DOHH2 (cell line): ENCODE measurements at regions not wholly inside any gene's neighbourhood (a gene's known extent, or its start where the extent isn't known, plus 50 kb on each side); places are given as distances from the start of the nearest gene placed in this dataset.

Experiments used
- H3F3A ChIP-seq: fragments of 200-600 bp; sonication (generic), shearing (Covaris generic); 2 replicates; pipeline ENCODE4 v1.6.0; 2016; ENCODE audit warnings: antibody characterized with exemption, mild to moderate bottlenecking; ENCODE audit not compliant: control insufficient read depth, insufficient read depth
- H3K27ac ChIP-seq: fragments of 200-600 bp; sonication (generic); 2 replicates; pipeline ENCODE4 v1.5.1; 2014; ENCODE audit warnings: low read depth, mild to moderate bottlenecking, low read length, moderate library complexity
- H3K27me3 ChIP-seq: fragments of 200-600 bp; sonication (generic); 2 replicates; pipeline ENCODE4 v1.6.1; 2014; ENCODE audit warnings: mild to moderate bottlenecking, low read length, mixed read lengths; ENCODE audit not compliant: control insufficient read depth
- H3K36me3 ChIP-seq: fragments of 200-600 bp; sonication (generic); 2 replicates; pipeline ENCODE4 v1.6.1; 2014; ENCODE audit warnings: mild to moderate bottlenecking, low read length, moderate library complexity, mixed read lengths; ENCODE audit not compliant: control insufficient read depth
- H3K4me1 ChIP-seq: fragments of 200-600 bp; sonication (generic); 2 replicates; pipeline ENCODE4 v1.6.1; 2014; ENCODE audit warnings: mild to moderate bottlenecking, low read length, mixed read lengths; ENCODE audit not compliant: control insufficient read depth
- H3K4me2 ChIP-seq: fragments of 200-600 bp; sonication (generic); 2 replicates; pipeline ENCODE4 v1.6.0; 2014; ENCODE audit warnings: mild to moderate bottlenecking, low read length, moderate library complexity
- H3K4me3 ChIP-seq: fragments of 200-600 bp; sonication (generic); 2 replicates; pipeline ENCODE4 v1.5.1; 2014; ENCODE audit warnings: mild to moderate bottlenecking, low read length, mixed read lengths
- H3K79me2 ChIP-seq: fragments of 200-600 bp; sonication (generic); 2 replicates; pipeline ENCODE4 v1.6.1; 2014; ENCODE audit warnings: mild to moderate bottlenecking, low read length, mixed read lengths; ENCODE audit not compliant: control insufficient read depth
- H3K9me2 ChIP-seq: fragments of 200-600 bp; sonication (generic); replicated peaks from 2 replicates; pipeline ENCODE4 v1.6.1; 2014; ENCODE audit warnings: mild to moderate bottlenecking, low read length, mixed read lengths; ENCODE audit not compliant: control insufficient read depth
- H3K9me3 ChIP-seq: fragments of 200-600 bp; sonication (generic); 2 replicates; pipeline ENCODE4 v1.6.1; 2014; ENCODE audit warnings: antibody characterized with exemption, low read length, mixed read lengths; ENCODE audit not compliant: control insufficient read depth, insufficient read depth
- H4K20me1 ChIP-seq: fragments of 200-600 bp; sonication (generic); 2 replicates; pipeline ENCODE4 v1.6.0; 2014; ENCODE audit warnings: low read depth, mild to moderate bottlenecking, antibody characterized with exemption, low read length, moderate library complexity; ENCODE audit not compliant: control insufficient read depth, insufficient read depth
- EZH2phosphoT487 ChIP-seq: fragments of 200-600 bp; sonication (generic); IDR thresholded peaks from 2 replicates; pipeline ENCODE4 v1.6.1; 2017; ENCODE audit warnings: borderline replicate concordance, mild to moderate bottlenecking, antibody characterized with exemption, low read length, moderate library complexity, mixed read lengths
- TF ChIP-seq, protein P1 (sequence below): fragments of 200-600 bp; sonication (generic); IDR thresholded peaks from one replicate; pipeline ENCODE4 v1.5.1; 2014; ENCODE audit warnings: antibody characterized with exemption, mild to moderate bottlenecking, low read depth, low read length; ENCODE audit not compliant: poor library complexity, severe bottlenecking

DNA sequence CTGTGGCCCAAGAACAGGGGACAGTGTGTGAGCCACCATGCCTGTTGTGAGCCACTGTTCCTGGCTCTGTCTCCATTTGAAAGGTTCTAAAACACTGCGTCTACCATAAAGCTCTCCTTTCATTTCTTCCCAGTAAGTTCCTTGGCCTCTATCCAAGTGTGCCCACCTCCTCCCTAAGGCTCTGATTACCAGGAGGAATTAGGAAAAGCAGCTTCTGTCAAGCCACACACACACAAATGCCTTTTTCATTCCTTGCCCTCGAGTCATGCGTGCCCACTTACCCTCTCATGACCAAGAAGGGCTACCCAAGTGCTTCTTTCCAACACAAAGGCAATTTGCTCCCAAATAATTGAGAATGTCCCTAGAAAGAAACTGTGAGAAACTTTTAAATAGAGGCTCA is 70.8 kb upstream of the PARD3 start:
- TF ChIP-seq EZH2phosphoT487 = no peak
- TF ChIP-seq, protein P1, sequence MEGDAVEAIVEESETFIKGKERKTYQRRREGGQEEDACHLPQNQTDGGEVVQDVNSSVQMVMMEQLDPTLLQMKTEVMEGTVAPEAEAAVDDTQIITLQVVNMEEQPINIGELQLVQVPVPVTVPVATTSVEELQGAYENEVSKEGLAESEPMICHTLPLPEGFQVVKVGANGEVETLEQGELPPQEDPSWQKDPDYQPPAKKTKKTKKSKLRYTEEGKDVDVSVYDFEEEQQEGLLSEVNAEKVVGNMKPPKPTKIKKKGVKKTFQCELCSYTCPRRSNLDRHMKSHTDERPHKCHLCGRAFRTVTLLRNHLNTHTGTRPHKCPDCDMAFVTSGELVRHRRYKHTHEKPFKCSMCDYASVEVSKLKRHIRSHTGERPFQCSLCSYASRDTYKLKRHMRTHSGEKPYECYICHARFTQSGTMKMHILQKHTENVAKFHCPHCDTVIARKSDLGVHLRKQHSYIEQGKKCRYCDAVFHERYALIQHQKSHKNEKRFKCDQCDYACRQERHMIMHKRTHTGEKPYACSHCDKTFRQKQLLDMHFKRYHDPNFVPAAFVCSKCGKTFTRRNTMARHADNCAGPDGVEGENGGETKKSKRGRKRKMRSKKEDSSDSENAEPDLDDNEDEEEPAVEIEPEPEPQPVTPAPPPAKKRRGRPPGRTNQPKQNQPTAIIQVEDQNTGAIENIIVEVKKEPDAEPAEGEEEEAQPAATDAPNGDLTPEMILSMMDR = no peak
- Histone ChIP-seq H3K4me1 (no peaks in the 10 kb centered on the region), H3K9me3 (no peaks in the 10 kb centered on the region)

DNA sequence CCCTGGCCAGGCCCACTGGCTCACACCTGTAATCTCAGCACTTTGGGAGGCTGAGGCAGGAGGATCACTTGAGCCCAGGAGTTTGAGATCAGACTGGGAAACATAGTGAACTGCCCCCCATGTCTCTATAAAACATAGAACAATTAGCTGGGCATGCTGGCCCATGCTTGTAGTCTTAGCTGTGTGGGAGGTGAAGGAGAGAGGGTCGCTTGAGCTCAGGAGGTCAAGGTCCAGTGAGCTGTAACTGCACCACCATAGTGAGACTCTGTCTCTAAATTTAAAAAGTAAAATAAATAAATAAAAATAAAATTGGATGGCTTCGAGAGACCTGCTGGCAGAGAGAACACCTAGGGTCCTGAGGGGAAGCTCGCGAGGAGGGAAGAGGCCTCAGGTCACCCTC is 69.9 kb upstream of the PARD3 start:
- H3K27me3 ChIP-seq = no peaks in the 10 kb centered on the region; the same call in 1 of the 2 replicates
- no peaks in the 10 kb centered on the region for H3K4me1 ChIP-seq
- no peaks in the 10 kb centered on the region for H3K9me3 ChIP-seq
- H3K4me2 ChIP-seq = no peak overlapping the region
- H3K79me2 ChIP-seq = no peaks in the 10 kb centered on the region
- H3K36me3 ChIP-seq = no peaks in the 10 kb centered on the region
- TF ChIP-seq EZH2phosphoT487 = no peak
- TF ChIP-seq, protein P1 = no peak
- no peaks in the 10 kb centered on the region for H3K9me2 ChIP-seq
- no peaks in the 10 kb centered on the region for H4K20me1 ChIP-seq
- no peak overlapping the region for H3K4me3 ChIP-seq
- H3F3A ChIP-seq = no peaks in the 10 kb centered on the region
- H3K27ac ChIP-seq = no peak overlapping the region

More for the DNA sequence above, 70.8 kb upstream of the PARD3 start:
- no peaks in the 10 kb centered on the region; the same call in 1 of the 2 replicates for H3K27me3 ChIP-seq
- no peak overlapping the region for H3K4me2 ChIP-seq
- no peaks in the 10 kb centered on the region for H3K36me3 ChIP-seq
- H3K9me2 ChIP-seq = no peaks in the 10 kb centered on the region
- H3F3A ChIP-seq = no peaks in the 10 kb centered on the region
- H4K20me1 ChIP-seq = no peaks in the 10 kb centered on the region
- no peak overlapping the region for H3K4me3 ChIP-seq
- no peaks in the 10 kb centered on the region for H3K79me2 ChIP-seq
- no peak overlapping the region for H3K27ac ChIP-seq

DNA sequence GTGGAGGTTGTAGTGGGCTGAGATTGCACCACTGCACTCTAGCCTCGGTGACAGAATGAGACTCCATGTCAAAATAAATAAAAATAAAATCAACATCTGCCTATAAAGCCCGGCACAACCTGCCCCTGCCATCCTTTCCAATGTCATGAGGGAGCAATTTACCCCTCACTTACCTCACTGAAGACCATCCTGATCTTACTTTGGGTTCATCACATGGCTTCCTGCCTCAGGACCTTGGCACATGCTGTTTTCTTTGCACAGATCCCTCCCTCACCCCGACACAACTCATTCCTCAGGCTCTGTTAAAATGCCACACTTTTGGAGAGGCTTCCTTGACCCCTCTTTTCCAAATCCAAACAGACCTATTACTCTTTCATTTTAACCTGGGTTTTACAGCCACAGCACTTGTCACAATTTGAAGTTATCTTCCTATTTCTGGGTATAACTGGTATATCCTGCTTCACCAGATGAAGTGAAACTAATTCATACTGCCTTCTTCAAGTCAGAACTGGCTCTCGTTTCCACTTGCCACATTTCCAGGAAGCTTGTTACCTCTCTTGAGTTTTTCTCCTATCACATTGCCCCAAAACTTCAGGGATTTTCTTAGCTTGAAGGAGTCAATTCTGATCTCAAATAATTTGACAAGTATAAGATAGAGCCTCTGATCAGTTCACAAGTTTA is 69.3 kb upstream of the PARD3 start:
- H3K4me2 ChIP-seq = no peak overlapping the region
- no peak overlapping the region for H3K27ac ChIP-seq
- H3K4me3 ChIP-seq = no peak overlapping the region
- H3K27me3 ChIP-seq = no peaks in the 10 kb centered on the region; the same call in 1 of the 2 replicates
- H4K20me1 ChIP-seq = no peaks in the 10 kb centered on the region
- TF ChIP-seq, protein P1 = no peak
- no peak for TF ChIP-seq EZH2phosphoT487
- no peaks in the 10 kb centered on the region for H3K4me1 ChIP-seq
- no peaks in the 10 kb centered on the region for H3K36me3 ChIP-seq
- no peaks in the 10 kb centered on the region for H3F3A ChIP-seq
- no peaks in the 10 kb centered on the region for H3K79me2 ChIP-seq
- no peaks in the 10 kb centered on the region for H3K9me2 ChIP-seq
- H3K9me3 ChIP-seq = no peaks in the 10 kb centered on the region
